ENCODE measurements at regions not wholly inside any gene's neighbourhood (a gene's known extent, or its start where the extent isn't known, plus 50 kb on each side); places are given as distances from the start of the nearest gene placed in this dataset.

- TF ChIP-seq CTCF (IDR thresholded peaks at IDR 0.05) (no peak), REST (IDR thresholded peaks at IDR 0.05; ENCODE audit: insufficient read depth in 1 of 2, low read depth in 2 of 2, low read length in 1 of 2) (no peak), TCF7L2 (IDR thresholded peaks at IDR 0.05; ENCODE audit: low read depth, low read length) (no peak), POLR2AphosphoS5 (IDR thresholded peaks at IDR 0.05; ENCODE audit: low read depth, low read length) (no peak)
These were observed 336.9 kb upstream of the TRAM1L1 start for GRCh38 chr4:117422297-117422696.
